ENCODE measurements at regions not wholly inside any gene's neighbourhood (a gene's known extent, or its start where the extent isn't known, plus 50 kb on each side); places are given as distances from the start of the nearest gene placed in this dataset.

DNA sequence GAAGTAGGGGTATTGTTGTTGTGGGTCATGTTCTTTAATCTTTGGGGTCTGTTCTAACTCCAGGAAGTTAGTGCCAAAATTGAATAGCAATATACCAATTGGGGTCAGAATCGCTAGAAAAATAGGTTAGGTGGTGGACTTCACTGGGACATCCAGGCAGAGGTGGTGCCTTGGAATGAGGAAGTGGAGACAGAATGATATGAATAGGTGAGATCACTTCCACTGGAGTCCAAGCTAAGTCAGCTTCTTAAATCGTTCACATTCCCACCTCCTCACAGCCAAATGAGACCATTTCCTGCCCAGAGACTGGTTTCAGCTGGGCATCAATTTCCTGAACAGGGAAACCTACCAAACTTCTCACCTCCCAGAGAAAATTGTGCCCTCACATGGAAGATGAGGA is 137.8 kb upstream of the RAB4A start:
- TF ChIP-seq, protein P1, sequence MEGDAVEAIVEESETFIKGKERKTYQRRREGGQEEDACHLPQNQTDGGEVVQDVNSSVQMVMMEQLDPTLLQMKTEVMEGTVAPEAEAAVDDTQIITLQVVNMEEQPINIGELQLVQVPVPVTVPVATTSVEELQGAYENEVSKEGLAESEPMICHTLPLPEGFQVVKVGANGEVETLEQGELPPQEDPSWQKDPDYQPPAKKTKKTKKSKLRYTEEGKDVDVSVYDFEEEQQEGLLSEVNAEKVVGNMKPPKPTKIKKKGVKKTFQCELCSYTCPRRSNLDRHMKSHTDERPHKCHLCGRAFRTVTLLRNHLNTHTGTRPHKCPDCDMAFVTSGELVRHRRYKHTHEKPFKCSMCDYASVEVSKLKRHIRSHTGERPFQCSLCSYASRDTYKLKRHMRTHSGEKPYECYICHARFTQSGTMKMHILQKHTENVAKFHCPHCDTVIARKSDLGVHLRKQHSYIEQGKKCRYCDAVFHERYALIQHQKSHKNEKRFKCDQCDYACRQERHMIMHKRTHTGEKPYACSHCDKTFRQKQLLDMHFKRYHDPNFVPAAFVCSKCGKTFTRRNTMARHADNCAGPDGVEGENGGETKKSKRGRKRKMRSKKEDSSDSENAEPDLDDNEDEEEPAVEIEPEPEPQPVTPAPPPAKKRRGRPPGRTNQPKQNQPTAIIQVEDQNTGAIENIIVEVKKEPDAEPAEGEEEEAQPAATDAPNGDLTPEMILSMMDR (IDR thresholded peaks at IDR 0.05), result no peak
- TF ChIP-seq POLR2A (IDR thresholded peaks at IDR 0.05), result no peak
